ENCODE measurements at regions not wholly inside any gene's neighbourhood (a gene's known extent, or its start where the extent isn't known, plus 50 kb on each side); places are given as distances from the start of the nearest gene placed in this dataset.
"Not testable (repeated sequence)": the region's sequence is repeated elsewhere in the genome, so short reads cannot be mapped to it uniquely, and the experiment has no call there.

DNA sequence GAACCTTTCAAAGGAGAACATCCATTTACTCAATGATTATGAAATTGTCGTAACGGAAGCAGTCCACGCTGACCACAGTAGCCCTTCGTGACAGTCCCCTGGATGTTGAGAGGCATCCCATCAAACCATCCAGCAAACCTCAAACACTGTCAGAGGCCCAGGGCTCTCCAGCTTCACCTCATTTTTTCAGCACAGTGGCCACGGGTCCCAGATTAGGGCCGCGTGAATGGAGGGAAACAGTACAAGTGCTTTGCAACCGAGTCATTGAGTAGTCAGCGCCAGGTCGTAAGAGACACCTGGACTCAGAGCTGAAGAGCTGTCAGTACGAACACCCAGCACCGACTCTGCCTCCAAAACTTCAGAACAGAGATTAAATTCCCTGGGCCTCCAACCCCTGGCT, 552.5 kb upstream of the SALL3 start:
- DNase-seq: no peak

DNA sequence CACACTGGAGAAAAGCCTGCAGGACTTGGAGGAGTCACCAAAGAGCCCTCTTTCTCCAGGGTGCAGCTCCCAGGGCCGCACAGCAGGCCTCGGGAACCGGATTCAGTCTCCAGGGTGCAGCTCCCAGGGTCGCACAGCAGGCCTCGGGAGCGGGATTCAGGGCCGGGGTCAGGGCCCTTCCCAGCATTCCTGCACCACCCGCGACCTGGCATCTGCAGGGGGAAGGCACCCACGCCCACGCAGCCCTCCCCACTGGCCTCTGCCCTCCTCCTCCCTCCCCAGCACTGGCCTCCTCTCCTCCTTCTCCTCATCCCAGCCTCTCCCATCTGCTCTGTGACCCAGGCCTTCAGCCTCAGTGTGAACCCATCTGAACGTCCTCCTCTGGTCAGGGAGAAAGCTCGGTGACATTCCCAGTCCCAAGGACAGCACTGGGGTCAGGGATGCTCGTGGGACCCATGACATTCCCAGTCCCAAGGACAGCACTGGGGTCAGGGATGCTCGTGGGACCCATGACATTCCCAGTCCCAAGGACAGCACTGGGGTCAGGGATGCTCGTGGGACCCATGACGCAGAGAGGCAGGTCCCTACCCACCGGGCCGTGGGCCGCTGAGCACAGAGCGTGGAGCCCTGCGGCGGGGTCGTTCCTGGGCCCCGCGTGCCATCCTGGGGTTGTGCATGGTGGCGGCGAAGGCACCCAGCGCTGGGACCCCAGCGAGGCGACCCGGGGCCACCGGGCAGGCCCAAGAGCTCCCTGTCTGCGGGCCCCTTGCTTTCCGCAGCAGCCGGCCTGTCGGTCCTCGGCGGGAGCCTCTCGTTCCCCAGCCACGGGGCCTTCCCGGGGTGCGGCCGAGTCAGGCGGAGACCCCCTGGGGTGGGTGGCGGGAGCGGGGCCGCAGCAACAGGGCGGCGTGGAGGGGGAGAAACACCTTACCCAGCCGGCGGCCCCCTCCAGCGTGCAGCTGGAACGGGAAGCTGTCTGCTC, 550.2 kb upstream of the SALL3 start:
- no peak for DNase-seq

DNA sequence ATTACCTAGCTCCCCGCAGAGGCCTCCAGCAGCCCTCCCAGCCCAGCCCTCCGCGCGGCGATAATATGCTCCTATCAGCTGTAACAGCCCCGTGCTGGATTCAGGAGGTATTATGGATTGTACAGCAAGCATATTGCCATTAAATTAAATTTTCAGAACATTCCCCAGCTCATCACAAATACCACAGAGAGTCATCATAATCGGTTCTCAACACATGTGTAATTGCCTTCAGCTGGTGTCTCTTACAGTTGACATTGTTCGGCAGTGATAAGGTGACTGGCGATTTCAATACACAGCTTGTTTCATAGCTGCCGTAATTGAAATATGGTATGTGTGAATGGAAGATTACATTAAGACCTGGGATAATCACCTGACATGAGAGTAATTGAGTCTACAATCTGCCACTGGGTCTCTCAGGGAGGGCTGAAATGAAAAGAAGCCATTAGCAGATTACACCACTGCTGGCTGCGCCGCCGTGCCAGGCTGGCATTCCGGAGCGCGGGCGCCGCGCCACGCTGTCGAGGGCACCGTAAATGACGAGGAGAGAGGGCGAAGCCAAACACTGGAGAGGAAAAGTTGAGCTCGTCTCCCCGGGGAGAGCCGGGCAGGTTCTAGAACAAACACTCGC, 549.4 kb upstream of the SALL3 start:
- DNase-seq: no peak

DNA sequence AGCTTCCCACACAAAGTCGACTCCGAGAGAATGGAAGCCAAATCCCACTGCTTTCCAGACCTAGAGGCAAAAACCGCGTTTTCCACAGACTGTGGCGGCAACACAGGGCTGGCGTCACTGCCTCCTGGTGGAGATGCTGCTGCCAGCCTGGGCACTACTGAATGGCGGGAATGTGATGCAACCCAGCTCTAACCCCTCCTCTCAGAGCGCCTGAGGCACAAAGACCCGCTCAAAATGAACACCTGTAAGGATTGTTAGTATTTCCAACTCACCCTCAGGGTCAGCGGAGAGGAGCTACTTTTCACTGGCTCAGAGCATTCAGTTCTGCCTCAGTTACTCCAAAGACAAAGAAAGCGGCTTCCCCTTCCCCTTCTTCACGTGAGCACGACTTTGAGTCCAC, 548.0 kb upstream of the SALL3 start:
- no peak for DNase-seq

DNA sequence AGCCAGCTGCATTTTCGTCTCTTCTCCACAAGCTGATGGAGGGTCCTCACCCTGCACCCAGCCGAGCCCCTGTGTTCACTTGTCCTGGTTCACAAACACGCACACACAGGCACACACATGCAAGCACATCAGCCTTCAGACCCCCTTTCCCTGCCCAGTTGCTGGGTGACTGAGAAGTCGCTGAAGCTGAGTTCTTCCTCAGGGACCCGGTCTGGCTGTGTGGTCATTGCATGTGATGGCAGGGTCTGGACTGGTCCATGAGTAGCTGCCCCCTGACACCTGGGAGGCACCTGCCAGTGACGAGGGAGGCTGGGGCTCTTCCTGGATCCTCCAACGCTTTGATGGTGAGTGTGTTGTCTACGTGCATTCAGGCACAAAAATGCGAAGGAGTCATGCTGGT, 546.1 kb upstream of the SALL3 start:
- DNase-seq: no peak

DNA sequence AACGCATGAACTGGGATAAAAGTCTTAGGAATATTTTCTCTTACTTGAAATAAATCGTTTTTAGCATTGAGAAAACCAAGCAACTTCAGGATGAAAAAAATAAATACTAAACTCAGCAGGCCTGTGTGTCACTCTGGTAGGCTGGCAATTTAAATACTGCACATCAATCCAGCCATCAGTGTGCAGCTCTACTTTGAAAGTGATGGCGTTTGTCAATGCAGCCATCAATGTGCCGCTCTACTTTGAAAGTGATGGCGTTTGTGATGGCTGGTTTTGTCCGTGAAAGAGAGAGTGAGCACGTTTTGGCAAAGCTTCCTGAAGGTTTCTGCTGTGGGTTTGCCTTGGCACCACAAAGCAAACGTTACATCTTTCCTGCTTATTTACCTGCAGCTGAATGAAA, 543.5 kb upstream of the SALL3 start:
- DNase-seq: no peak

DNA sequence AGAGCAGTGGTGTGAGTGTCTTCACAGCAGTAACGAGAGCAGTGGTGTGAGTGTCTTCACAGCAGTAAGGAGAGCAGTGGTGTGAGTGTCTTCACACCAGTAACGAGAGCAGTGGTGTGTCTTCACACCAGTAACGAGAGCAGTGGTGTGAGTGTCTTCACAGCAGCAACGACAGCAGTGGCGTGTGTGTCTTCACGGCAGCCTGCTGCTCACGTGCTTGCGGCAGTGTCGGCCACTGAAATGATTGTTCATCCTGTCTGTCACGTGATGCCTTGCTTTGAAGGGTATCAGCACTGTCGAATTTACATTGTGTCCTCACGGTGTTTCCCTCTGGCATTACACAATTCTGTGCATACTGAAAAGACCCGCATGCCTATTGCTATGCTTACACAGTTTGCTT, 541.4 kb upstream of the SALL3 start:
- DNase-seq: not testable (repeated sequence)

DNA sequence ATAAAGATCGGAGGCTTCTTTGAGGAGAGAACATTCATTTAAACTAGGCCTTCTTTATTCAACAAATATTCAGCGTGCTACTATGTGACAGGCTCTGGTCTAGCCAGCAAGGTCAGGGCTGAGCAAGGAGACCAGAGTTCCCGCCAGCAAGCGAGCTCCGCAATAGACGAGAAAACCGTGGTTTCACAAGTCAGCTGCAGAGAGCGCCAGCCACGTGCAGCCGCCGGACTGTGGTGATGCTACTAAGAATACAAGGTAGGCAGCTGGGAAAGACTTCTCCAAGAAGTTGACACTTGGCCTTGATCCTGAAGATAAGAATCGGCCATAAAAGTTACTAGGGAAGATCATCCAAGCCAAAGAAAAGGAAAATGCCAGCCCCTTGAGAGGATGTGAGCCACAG, 533.7 kb upstream of the SALL3 start:
- DNase-seq: no peak

DNA sequence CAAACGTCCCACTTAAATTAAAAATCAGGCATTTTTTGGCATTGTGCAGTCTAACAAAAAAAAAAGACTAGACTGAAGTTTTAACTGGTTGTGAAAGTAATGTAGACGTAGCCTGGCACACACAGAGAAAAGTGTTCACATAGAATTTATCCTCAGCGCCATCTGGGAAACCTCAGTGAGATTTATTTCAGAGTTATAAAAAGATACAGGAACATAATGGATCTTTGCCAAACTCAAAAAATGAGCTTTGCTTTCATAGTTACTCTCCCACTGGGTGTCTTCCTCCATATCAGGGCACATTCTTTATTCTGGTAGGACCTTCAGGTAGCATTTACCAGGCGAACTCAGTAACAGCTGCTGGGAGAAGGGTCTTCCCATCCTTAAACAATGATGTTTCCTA, 532.4 kb upstream of the SALL3 start:
- DNase-seq: no peak

DNA sequence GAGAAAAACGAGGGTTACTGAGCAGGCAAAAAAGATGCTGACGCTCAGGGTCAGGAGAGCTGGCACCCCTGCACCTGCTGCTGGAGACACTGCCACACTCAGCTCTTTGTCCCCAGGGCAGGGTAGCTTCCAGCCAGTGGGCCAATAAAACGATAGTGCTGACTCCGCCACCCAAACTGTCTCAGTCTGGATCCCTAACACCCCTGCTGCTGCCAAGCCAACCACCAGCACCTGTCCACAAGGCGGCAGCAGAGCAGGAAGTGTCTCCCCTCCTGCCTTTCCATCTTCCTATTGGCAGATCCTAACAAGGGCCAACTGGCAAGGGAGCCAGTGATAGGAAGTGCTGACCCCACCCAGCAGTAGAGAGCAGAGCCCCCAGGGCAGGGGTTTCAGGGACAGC, 531.5 kb upstream of the SALL3 start:
- no peak for DNase-seq

DNA sequence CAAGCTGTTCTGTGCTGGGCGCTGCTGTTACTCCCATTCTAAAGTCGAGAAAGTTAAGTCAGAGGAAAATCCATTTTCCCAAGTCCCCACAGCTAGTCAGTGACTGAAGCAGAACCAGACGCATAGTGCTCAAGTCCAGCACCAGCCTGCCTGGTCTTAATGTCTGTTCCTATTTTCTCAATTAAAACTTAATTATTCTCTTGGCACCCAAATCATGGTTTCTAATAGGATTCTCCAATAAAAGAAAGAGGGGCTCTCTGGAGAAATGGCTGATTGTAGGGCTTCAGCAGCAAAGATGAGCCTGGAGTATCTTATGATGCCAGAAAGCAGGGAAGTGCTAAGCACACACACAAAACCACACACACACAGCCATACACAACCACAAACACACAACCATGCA, 531.0 kb upstream of the SALL3 start:
- DNase-seq: no peak

DNA sequence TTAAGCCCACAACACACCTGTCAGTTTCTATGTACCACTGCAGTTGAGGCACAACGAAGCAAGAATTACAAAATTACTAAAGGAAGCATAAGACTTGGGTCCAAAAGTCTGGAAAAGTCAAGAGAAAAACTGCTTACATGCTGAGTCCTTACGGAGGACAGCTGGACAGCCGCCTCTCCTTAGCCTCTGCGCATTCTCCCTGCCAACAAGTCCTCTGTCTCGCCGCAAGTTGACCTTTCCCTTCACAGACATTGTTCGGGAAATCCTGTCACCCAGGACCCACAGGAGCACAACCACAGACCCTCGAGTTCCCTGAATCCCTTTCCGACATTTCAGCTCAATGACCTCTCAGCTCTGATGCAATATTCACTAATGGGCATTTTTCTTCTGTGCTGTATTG, 525.4 kb upstream of the SALL3 start:
- DNase-seq: no peak

DNA sequence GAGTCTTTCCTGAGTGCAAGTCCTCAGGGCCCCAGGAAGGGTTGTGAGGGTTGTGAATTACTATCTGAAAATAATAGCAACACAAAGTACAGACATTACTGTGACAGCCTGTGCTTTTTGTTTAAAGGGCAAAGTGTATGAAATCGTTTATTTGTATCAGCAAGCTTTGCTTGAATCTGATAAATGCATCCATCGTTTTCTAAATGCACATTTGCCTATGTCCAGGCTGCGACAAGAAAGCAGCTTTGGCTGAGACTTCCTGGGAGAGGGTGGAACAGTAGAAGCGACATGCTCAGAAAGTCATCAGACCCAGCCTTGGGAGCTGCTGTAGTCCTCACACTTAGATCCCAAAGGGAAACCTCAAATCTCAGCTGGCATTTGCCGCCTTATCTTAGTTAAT, 524.2 kb upstream of the SALL3 start:
- DNase-seq: no peak

DNA sequence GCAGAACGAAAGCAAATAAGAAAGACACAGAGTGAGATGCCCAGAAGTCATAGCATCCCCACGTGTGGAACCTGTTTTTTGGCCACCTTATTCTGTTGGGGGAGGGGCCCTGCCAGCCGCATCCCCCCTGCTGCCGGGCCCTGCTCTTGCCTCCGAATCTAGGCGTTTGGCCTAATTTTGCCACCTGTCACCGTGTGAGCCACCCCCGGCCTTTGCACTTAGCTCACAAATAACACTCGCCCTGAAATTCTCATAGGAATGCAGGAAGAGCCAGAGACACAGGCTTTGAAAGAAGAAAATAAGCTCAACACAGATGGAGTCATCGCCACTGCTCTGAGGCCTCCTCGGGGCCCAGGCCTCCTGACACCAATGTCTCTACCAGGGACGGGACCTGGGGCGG, 522.6 kb upstream of the SALL3 start:
- DNase-seq: no peak

DNA sequence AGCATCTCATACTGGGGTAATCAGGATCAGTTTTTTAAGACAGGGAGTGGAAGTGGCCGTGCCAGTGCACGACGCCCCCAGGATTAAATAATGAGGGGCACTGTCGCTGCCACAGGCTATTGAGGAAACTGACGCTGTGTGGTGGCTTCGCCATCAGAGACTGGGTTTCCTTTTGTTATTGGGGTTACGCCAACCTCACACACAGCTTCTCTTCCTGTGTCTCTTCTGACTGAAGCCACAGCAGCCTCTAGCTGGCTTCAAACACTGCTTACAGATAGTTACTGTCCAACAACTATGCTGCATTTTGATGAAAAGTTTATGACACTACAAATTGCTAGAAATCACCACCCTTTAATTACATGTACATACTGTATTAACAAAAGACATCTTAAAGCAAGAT, 521.9 kb upstream of the SALL3 start:
- no peak for DNase-seq

DNA sequence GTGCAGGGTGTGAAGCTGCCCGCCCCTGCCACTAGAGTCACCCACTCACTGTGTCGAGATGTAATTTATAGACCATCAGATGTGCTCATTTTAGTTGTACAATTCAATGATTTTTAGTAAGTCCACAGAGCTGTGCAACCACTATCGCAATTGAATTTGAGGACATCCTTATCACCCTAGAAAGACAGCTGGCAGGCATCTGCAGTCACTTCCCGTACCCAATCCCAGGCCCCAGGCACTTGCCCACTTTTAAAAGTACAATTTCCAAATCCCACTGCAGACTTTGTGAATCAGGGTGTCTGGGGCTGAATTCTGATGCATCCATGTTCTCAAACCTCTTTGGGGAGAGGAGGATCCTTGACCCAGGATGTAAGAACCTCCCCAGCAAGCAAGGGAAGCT, 521.3 kb upstream of the SALL3 start:
- DNase-seq: no peak

DNA sequence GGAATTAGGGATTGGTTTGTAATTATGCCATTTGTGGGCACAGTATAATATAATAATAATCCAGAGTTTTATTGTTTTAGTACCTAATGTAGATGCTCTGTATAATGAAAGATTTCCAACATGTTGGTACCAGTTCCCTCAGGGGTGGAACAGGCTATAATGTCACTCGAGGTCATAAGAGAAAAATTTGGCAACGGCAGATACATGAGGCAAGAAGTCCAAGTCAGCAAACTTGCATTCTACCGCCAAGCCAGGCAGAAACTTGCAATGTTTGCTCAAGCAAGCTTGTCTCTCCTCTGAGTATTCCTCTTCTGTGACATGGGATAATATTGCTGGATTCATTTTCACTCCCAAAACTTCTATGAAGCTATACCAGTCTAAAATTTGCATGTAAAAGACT, 520.0 kb upstream of the SALL3 start:
- no peak for DNase-seq

DNA sequence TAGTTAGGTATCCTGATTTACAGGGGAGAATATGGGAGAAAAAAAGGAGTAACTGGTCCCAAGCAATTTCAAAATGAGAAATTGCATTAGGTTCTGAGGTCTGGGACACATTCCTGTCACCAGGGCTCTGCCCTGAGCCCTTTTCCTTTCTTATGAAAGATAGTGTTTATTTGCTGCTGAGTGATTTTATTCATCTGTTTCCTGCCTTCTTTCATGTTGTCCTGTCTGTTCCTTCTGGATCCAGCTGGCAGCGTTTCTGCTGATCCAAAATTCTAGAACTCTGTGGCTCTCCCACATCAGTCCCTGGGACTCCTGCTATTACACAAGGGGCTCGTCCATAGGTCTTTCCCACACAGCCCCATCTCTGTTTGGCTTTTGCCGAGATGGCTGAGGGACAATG, 519.1 kb upstream of the SALL3 start:
- no peak for DNase-seq

DNA sequence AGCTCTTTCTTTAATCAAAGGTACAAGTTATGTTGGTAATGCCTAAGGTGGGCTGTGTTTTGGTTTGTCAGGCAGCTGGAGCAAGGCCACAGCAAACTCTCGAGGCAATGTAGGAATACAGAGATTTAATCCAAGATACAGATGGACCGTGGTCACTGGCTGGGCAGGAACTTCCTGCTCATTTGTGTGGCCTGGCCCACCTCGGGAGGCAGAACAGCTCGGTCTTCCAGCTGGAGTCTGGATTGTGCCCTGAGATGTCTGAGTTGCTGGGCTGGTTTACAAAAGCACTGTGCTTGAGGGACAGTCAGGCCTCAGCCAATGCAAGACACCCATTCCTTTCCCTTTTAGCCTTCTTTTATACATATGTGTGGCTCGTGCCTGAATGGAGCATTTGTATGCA, 506.1 kb upstream of the SALL3 start:
- no peak for DNase-seq

DNA sequence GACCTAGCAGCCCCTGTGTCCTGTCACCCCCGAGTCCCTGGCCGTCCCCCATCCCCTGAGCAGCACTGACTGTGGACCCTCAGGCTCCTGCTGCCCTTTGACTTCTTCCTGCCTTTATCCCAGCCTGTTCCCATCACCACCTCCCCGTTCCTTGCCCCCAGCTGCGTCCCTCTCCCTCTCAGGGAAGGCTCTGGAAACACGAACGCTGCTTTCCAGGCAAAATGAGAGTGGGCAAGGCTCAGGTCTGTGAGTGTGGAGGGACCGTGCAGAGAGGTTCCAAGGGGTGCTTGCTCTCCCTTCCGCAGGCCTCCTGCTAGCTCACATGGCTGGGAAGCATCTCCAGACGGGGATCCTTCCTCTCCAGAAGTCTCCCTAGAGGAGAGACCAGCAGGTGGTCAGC, 501.8 kb upstream of the SALL3 start:
- no peak for DNase-seq

DNA sequence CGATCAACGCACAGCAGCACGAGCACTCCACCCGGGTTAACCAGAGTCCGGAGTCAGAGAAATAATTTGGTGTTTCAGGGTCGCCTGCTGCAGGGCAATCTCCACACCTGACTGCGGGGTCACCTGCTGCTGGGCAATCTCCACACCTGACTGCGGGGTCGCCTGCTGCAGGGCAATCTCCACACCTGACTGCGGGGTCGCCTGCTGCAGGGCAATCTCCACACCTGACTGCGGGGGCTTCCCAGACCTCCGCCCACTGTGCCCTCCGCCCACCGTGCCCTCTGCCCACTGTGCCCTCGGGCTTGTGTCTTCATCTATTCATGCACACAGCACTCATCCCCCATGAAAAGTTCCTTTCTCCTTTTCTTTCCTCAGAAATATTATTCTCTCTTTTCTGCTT, 500.2 kb upstream of the SALL3 start:
- DNase-seq: no peak

DNA sequence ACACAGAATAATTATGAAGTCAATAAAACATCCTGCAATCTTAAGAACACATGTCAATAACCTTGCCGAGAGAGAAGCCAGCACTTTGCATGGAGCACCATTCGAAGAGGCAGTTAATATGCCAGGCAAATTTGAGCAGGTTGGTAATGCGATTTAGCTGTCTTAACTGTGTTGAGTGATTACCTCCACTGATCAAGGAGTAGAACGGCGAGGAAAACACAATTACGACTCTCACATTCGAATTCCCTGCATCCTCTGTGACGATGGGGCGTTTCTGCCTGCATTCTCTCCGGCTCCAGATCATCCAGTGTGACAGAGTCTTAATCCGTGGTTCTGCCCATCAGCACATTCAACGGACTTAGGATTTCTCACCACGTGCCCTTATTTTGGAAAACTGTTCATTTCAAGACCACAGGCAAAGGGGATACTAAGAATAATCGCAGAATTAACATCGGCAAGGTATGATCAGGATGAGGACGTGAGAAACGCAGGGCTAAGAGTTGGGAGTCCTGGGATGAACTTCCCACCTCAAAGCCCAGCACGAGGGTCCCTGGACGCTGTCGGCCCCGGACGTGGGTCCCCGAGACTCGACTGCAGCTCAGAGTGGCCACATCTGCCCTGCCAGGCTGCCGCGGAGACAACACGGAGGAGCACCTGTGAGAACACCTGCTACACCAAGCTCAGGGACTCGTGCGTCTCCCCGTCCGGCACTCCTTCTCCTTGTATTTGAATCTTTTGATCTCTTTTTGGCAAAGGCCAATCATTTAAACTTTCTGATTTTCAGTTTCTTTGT, 499.2 kb upstream of the SALL3 start:
- no peak for DNase-seq

DNA sequence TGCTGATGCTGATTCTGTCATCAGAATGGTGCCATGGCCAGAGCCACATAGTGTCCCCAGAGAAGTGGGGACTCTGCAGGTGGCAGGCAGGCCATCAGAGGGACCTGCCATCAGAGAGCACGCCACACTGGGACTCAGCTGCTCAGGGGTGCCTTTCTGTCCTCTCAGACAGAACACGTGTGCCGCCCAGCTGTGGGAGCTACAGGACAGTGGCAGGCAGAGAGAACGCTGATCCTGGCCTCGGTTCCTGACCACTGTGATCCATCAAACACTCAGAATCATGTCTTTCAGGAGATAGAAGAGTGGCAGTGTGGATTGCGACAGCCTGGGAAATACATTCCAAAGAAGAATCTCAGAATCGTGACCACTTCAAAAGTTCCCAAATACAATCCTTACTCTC, 497.2 kb upstream of the SALL3 start:
- DNase-seq: no peak

DNA sequence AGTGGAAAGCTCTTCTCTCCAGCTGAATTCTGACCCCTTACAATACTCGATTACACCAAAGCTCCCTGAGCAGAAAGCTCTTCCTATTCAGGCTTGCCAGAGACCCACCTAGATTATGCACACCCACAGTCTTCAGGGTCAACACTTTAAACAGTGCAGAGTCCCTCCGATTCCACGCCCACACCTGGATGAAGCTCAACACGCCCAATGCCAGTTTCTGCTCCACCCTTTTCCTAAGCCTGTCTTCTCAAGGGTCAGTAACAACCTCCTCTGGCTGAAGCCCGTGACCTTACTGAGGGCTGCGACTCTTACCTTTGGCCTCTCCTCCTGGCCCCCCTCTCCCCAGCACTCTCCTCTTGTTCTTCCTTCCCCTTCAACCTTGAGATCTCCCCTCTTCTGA, 492.0 kb upstream of the SALL3 start:
- no peak for DNase-seq
